ENCODE measurements at regions not wholly inside any gene's neighbourhood (a gene's known extent, or its start where the extent isn't known, plus 50 kb on each side); places are given as distances from the start of the nearest gene placed in this dataset.

DNA sequence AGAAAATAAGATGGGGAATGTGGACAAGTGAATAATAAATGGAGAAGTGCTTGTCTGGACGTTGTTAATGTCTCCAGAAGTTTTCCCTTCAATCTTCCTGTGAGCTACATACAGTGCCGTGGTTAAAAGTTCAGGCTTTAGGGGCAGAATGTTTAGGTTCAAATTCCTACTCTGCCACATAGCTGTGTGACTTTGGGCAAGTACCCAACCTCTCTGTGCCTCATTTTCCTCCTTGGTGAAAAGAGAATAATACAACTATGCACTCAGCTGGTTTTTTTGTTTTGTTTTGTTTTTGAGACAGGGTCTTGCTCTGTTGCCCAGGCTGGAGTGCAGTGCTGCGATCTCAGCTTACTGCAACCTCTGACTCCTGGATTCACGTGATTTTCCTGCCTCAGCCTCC, 143.5 kb downstream of the CHIC2 start:
- no peaks in the 10 kb centered on the region for H3F3A ChIP-seq (ENCODE audit: insufficient read depth, low read length, poor library complexity, severe bottlenecking)
- H3K9me2 ChIP-seq (ENCODE audit: insufficient read depth, low read length): no peaks in the 10 kb centered on the region
- no peak overlapping the region for H3K4me3 ChIP-seq (ENCODE audit: low read length)
- H2AFZ ChIP-seq (ENCODE audit: low read depth, low read length): no peak overlapping the region
- H3K27me3 ChIP-seq (ENCODE audit: insufficient read depth, low read depth, low read length): no peaks in the 10 kb centered on the region
- no peaks in the 10 kb centered on the region for H4K20me1 ChIP-seq (ENCODE audit: insufficient read depth)
- no peaks in the 10 kb centered on the region for H3K9me3 ChIP-seq (ENCODE audit: low read length)
- H3K79me2 ChIP-seq (replicated peaks; ENCODE audit: insufficient read depth, low read length): no peaks in the 10 kb centered on the region
- TF ChIP-seq POLR2AphosphoS5 (IDR thresholded peaks at IDR 0.05): no peak
- no peak for TF ChIP-seq TAF1 (IDR thresholded peaks at IDR 0.05; ENCODE audit: low read depth)
- TF ChIP-seq EP300 (conservative IDR thresholded peaks at IDR 0.05; ENCODE audit: poor library complexity, severe bottlenecking): no peak
- TF ChIP-seq RAD21 (conservative IDR thresholded peaks at IDR 0.05): no peak
- TF ChIP-seq EZH2 (IDR thresholded peaks at IDR 0.05; ENCODE audit: borderline replicate concordance, insufficient read depth, low read length, poor library complexity, severe bottlenecking): no peak
- TF ChIP-seq, protein P1, sequence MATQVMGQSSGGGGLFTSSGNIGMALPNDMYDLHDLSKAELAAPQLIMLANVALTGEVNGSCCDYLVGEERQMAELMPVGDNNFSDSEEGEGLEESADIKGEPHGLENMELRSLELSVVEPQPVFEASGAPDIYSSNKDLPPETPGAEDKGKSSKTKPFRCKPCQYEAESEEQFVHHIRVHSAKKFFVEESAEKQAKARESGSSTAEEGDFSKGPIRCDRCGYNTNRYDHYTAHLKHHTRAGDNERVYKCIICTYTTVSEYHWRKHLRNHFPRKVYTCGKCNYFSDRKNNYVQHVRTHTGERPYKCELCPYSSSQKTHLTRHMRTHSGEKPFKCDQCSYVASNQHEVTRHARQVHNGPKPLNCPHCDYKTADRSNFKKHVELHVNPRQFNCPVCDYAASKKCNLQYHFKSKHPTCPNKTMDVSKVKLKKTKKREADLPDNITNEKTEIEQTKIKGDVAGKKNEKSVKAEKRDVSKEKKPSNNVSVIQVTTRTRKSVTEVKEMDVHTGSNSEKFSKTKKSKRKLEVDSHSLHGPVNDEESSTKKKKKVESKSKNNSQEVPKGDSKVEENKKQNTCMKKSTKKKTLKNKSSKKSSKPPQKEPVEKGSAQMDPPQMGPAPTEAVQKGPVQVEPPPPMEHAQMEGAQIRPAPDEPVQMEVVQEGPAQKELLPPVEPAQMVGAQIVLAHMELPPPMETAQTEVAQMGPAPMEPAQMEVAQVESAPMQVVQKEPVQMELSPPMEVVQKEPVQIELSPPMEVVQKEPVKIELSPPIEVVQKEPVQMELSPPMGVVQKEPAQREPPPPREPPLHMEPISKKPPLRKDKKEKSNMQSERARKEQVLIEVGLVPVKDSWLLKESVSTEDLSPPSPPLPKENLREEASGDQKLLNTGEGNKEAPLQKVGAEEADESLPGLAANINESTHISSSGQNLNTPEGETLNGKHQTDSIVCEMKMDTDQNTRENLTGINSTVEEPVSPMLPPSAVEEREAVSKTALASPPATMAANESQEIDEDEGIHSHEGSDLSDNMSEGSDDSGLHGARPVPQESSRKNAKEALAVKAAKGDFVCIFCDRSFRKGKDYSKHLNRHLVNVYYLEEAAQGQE (IDR thresholded peaks at IDR 0.05; ENCODE audit: borderline replicate concordance): no peak
- no peak for TF ChIP-seq SMC3 (conservative IDR thresholded peaks at IDR 0.05; ENCODE audit: poor library complexity)
- TF ChIP-seq MXI1 (conservative IDR thresholded peaks at IDR 0.05; ENCODE audit: poor library complexity, severe bottlenecking): no peak
- TF ChIP-seq CTCF (IDR thresholded peaks at IDR 0.05; ENCODE audit: poor library complexity, severe bottlenecking): no peak
- no peak overlapping the region for H3K4me2 ChIP-seq (ENCODE audit: low read length)
- no peak overlapping the region for H3K9ac ChIP-seq (ENCODE audit: low read length)
- no peaks in the 10 kb centered on the region for H3K36me3 ChIP-seq (ENCODE audit: insufficient read depth, low read length)
- H3K27ac ChIP-seq (ENCODE audit: low read length): no peak overlapping the region

DNA sequence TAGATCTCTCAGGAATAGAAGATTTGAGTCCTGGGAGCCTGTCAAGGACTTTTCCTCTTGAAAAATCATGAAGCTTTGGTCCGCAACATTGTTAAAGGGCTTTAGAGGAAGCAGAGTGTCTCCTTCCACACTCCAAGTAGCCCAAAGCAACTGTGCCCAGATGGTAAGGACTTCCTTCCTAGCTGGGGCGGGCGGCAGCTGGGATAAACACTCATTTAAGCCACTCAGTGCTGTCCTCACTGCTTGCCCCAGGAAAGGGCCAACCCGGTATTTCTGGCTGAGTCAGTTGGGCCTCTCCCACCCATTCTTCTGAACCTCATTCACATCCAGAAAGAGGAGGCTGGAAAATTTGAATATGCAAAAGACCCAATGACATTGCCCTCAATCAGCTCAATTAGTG, 144.3 kb downstream of the CHIC2 start:
- Histone ChIP-seq H3K79me2 (replicated peaks; ENCODE audit: insufficient read depth, low read length) (no peaks in the 10 kb centered on the region), H2AFZ (ENCODE audit: low read depth, low read length) (no peak overlapping the region), H3K9me2 (ENCODE audit: insufficient read depth, low read length) (no peaks in the 10 kb centered on the region), H3K4me2 (ENCODE audit: low read length) (no peak overlapping the region), H3F3A (ENCODE audit: insufficient read depth, low read length, poor library complexity, severe bottlenecking) (no peaks in the 10 kb centered on the region), H3K27ac (ENCODE audit: low read length) (no peak overlapping the region), H3K36me3 (ENCODE audit: insufficient read depth, low read length) (no peaks in the 10 kb centered on the region), H3K27me3 (ENCODE audit: insufficient read depth, low read depth, low read length) (no peaks in the 10 kb centered on the region), H4K20me1 (ENCODE audit: insufficient read depth) (no peaks in the 10 kb centered on the region), H3K9ac (ENCODE audit: low read length) (no peak overlapping the region), H3K4me3 (ENCODE audit: low read length) (no peak overlapping the region), H3K9me3 (ENCODE audit: low read length) (no peaks in the 10 kb centered on the region)
- TF ChIP-seq TAF1 (IDR thresholded peaks at IDR 0.05; ENCODE audit: low read depth) (no peak), MXI1 (conservative IDR thresholded peaks at IDR 0.05; ENCODE audit: poor library complexity, severe bottlenecking) (no peak), SMC3 (conservative IDR thresholded peaks at IDR 0.05; ENCODE audit: poor library complexity) (no peak)

DNA sequence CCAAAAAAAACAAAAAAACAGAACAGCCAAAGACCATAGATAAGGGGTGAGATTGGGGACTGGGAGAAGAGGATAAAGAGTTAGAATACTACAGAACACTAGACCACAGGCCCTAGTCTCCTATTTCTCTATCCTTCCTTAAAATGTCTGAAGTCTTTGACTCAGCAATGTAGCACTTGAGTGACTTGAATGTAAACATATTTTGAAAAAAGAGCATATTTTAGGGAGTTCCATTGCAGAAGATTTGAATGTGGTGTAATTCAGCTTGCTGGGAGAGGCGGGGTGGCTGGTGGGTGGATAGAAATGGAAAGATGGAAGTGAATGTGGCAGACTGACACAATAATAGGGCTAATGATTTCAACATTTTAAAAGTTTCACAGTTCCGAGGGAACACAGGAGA, 144.9 kb downstream of the CHIC2 start:
- Histone ChIP-seq H2AFZ (ENCODE audit: low read depth, low read length) (no peak overlapping the region), H3F3A (ENCODE audit: insufficient read depth, low read length, poor library complexity, severe bottlenecking) (no peaks in the 10 kb centered on the region), H3K9me2 (ENCODE audit: insufficient read depth, low read length) (no peaks in the 10 kb centered on the region), H3K9ac (ENCODE audit: low read length) (no peak overlapping the region), H4K20me1 (ENCODE audit: insufficient read depth) (no peaks in the 10 kb centered on the region), H3K4me3 (ENCODE audit: low read length) (no peak overlapping the region), H3K27ac (ENCODE audit: low read length) (no peak overlapping the region), H3K9me3 (ENCODE audit: low read length) (no peaks in the 10 kb centered on the region), H3K4me2 (ENCODE audit: low read length) (no peak overlapping the region), H3K27me3 (ENCODE audit: insufficient read depth, low read depth, low read length) (no peaks in the 10 kb centered on the region), H3K36me3 (ENCODE audit: insufficient read depth, low read length) (no peaks in the 10 kb centered on the region), H3K79me2 (replicated peaks; ENCODE audit: insufficient read depth, low read length) (no peaks in the 10 kb centered on the region)
- TF ChIP-seq EZH2 (IDR thresholded peaks at IDR 0.05; ENCODE audit: borderline replicate concordance, insufficient read depth, low read length, poor library complexity, severe bottlenecking): no peak
- no peak for TF ChIP-seq POLR2AphosphoS5 (IDR thresholded peaks at IDR 0.05)
- no peak for TF ChIP-seq RAD21 (conservative IDR thresholded peaks at IDR 0.05)
- no peak for TF ChIP-seq TAF1 (IDR thresholded peaks at IDR 0.05; ENCODE audit: low read depth)
- no peak for TF ChIP-seq EP300 (conservative IDR thresholded peaks at IDR 0.05; ENCODE audit: poor library complexity, severe bottlenecking)
- TF ChIP-seq MXI1 (conservative IDR thresholded peaks at IDR 0.05; ENCODE audit: poor library complexity, severe bottlenecking): no peak
- no peak for TF ChIP-seq CTCF (IDR thresholded peaks at IDR 0.05; ENCODE audit: poor library complexity, severe bottlenecking)
- no peak for TF ChIP-seq SMC3 (conservative IDR thresholded peaks at IDR 0.05; ENCODE audit: poor library complexity)
- TF ChIP-seq, protein P1 (IDR thresholded peaks at IDR 0.05; ENCODE audit: borderline replicate concordance): no peak
